DOHH2 (cell line): ENCODE measurements at regions not wholly inside any gene's neighbourhood (a gene's known extent, or its start where the extent isn't known, plus 50 kb on each side); places are given as distances from the start of the nearest gene placed in this dataset.

Experiments used
- H3F3A ChIP-seq: fragments of 200-600 bp; sonication (generic), shearing (Covaris generic); 2 replicates; pipeline ENCODE4 v1.6.0; 2016; ENCODE audit warnings: antibody characterized with exemption, mild to moderate bottlenecking; ENCODE audit not compliant: control insufficient read depth, insufficient read depth
- H3K27ac ChIP-seq: fragments of 200-600 bp; sonication (generic); 2 replicates; pipeline ENCODE4 v1.5.1; 2014; ENCODE audit warnings: low read depth, mild to moderate bottlenecking, low read length, moderate library complexity
- H3K27me3 ChIP-seq: fragments of 200-600 bp; sonication (generic); 2 replicates; pipeline ENCODE4 v1.6.1; 2014; ENCODE audit warnings: mild to moderate bottlenecking, low read length, mixed read lengths; ENCODE audit not compliant: control insufficient read depth
- H3K36me3 ChIP-seq: fragments of 200-600 bp; sonication (generic); 2 replicates; pipeline ENCODE4 v1.6.1; 2014; ENCODE audit warnings: mild to moderate bottlenecking, low read length, moderate library complexity, mixed read lengths; ENCODE audit not compliant: control insufficient read depth
- H3K4me1 ChIP-seq: fragments of 200-600 bp; sonication (generic); 2 replicates; pipeline ENCODE4 v1.6.1; 2014; ENCODE audit warnings: mild to moderate bottlenecking, low read length, mixed read lengths; ENCODE audit not compliant: control insufficient read depth
- H3K4me2 ChIP-seq: fragments of 200-600 bp; sonication (generic); 2 replicates; pipeline ENCODE4 v1.6.0; 2014; ENCODE audit warnings: mild to moderate bottlenecking, low read length, moderate library complexity
- H3K4me3 ChIP-seq: fragments of 200-600 bp; sonication (generic); 2 replicates; pipeline ENCODE4 v1.5.1; 2014; ENCODE audit warnings: mild to moderate bottlenecking, low read length, mixed read lengths
- H3K79me2 ChIP-seq: fragments of 200-600 bp; sonication (generic); 2 replicates; pipeline ENCODE4 v1.6.1; 2014; ENCODE audit warnings: mild to moderate bottlenecking, low read length, mixed read lengths; ENCODE audit not compliant: control insufficient read depth
- H3K9me2 ChIP-seq: fragments of 200-600 bp; sonication (generic); replicated peaks from 2 replicates; pipeline ENCODE4 v1.6.1; 2014; ENCODE audit warnings: mild to moderate bottlenecking, low read length, mixed read lengths; ENCODE audit not compliant: control insufficient read depth
- H3K9me3 ChIP-seq: fragments of 200-600 bp; sonication (generic); 2 replicates; pipeline ENCODE4 v1.6.1; 2014; ENCODE audit warnings: antibody characterized with exemption, low read length, mixed read lengths; ENCODE audit not compliant: control insufficient read depth, insufficient read depth
- H4K20me1 ChIP-seq: fragments of 200-600 bp; sonication (generic); 2 replicates; pipeline ENCODE4 v1.6.0; 2014; ENCODE audit warnings: low read depth, mild to moderate bottlenecking, antibody characterized with exemption, low read length, moderate library complexity; ENCODE audit not compliant: control insufficient read depth, insufficient read depth
- CTCF ChIP-seq: fragments of 200-600 bp; sonication (generic); IDR thresholded peaks from one replicate; pipeline ENCODE4 v1.5.1; 2014; ENCODE audit warnings: antibody characterized with exemption, mild to moderate bottlenecking, low read depth, low read length; ENCODE audit not compliant: poor library complexity, severe bottlenecking
- EZH2phosphoT487 ChIP-seq: fragments of 200-600 bp; sonication (generic); IDR thresholded peaks from 2 replicates; pipeline ENCODE4 v1.6.1; 2017; ENCODE audit warnings: borderline replicate concordance, mild to moderate bottlenecking, antibody characterized with exemption, low read length, moderate library complexity, mixed read lengths

- no peaks in the 10 kb centered on the region for H3K9me3 ChIP-seq
- H3K79me2 ChIP-seq, result no peaks in the 10 kb centered on the region
- no peaks in the 10 kb centered on the region for H3K27me3 ChIP-seq
- no peak for TF ChIP-seq EZH2phosphoT487
- no peaks in the 10 kb centered on the region for H3K9me2 ChIP-seq
- H3K4me1 ChIP-seq, result no peaks in the 10 kb centered on the region
- H3K4me2 ChIP-seq, result no peak overlapping the region
- no peaks in the 10 kb centered on the region for H3K36me3 ChIP-seq
- H3K4me3 ChIP-seq, result no peak overlapping the region
- H3K27ac ChIP-seq, result no peak overlapping the region
- H4K20me1 ChIP-seq, result no peaks in the 10 kb centered on the region
- no peaks in the 10 kb centered on the region for H3F3A ChIP-seq
These were observed 189.4 kb upstream of the CHRNA7 start for GRCh38 chr15:31840849-31841476.

GRCh38 chr15:31842532-31843195, 187.7 kb upstream of the CHRNA7 start:
- no peak overlapping the region for H3K4me2 ChIP-seq
- H4K20me1 ChIP-seq, result no peaks in the 10 kb centered on the region
- no peaks in the 10 kb centered on the region for H3K79me2 ChIP-seq
- H3K4me1 ChIP-seq, result no peaks in the 10 kb centered on the region
- H3K27me3 ChIP-seq, result no peaks in the 10 kb centered on the region
- no peaks in the 10 kb centered on the region for H3K9me2 ChIP-seq
- no peaks in the 10 kb centered on the region for H3K9me3 ChIP-seq
- no peaks in the 10 kb centered on the region for H3K36me3 ChIP-seq
- no peak overlapping the region for H3K27ac ChIP-seq
- TF ChIP-seq CTCF (no peak), EZH2phosphoT487 (no peak)
- no peak overlapping the region for H3K4me3 ChIP-seq
- no peaks in the 10 kb centered on the region for H3F3A ChIP-seq

- Histone ChIP-seq H4K20me1 (no peaks in the 10 kb centered on the region), H3K79me2 (no peaks in the 10 kb centered on the region), H3K4me1 (no peaks in the 10 kb centered on the region), H3K27me3 (no peaks in the 10 kb centered on the region), H3K36me3 (no peaks in the 10 kb centered on the region), H3F3A (no peaks in the 10 kb centered on the region), H3K4me3 (no peak overlapping the region), H3K9me2 (no peaks in the 10 kb centered on the region), H3K4me2 (no peak overlapping the region), H3K27ac (no peak overlapping the region), H3K9me3 (peaks cover 1% of the 10 kb centered on the region; the same call in 1 of the 2 replicates)
- TF ChIP-seq EZH2phosphoT487, result no peak
- no peak for TF ChIP-seq CTCF
These were observed 186.8 kb upstream of the CHRNA7 start for GRCh38 chr15:31843426-31844055.

GRCh38 chr15:31845791-31846190, 184.5 kb upstream of the CHRNA7 start:
- Histone ChIP-seq H3K4me1 (no peaks in the 10 kb centered on the region), H3K27me3 (no peaks in the 10 kb centered on the region), H3K4me2 (no peak overlapping the region), H3K27ac (no peak overlapping the region), H3K9me3 (peaks cover 5% of the 10 kb centered on the region; the same call in 1 of the 2 replicates), H3K36me3 (no peaks in the 10 kb centered on the region), H3K9me2 (no peaks in the 10 kb centered on the region), H4K20me1 (no peaks in the 10 kb centered on the region), H3K79me2 (no peaks in the 10 kb centered on the region), H3F3A (no peaks in the 10 kb centered on the region), H3K4me3 (no peak overlapping the region)
- no peak for TF ChIP-seq EZH2phosphoT487
- TF ChIP-seq CTCF, result no peak
